Neural cell (in vitro differentiated cells): ENCODE measurements at regions not wholly inside any gene's neighbourhood (a gene's known extent, or its start where the extent isn't known, plus 50 kb on each side); places are given as distances from the start of the nearest gene placed in this dataset.
A peak's percentile ranks its signal among the peaks of the same experiment; 100 is the strongest.

Source experiments
- H2AFZ ChIP-seq: fragments of 200-600, 300-800 bp; sonication (generic), shearing (Covaris generic); 2 replicates; pipeline ENCODE4 v1.6.0; 2014; ENCODE audit warnings: low read depth, mild to moderate bottlenecking, antibody characterized with exemption, low read length, moderate library complexity
- H3F3A ChIP-seq: fragments of 200-600 bp; shearing (Covaris generic); 2 replicates; pipeline ENCODE4 v1.6.1; 2016; ENCODE audit warnings: mild to moderate bottlenecking, moderate library complexity, mixed read lengths, antibody characterized with exemption, low read length; ENCODE audit not compliant: insufficient read depth, poor library complexity, severe bottlenecking
- H3K27ac ChIP-seq: fragments of 200-600, 300-800 bp; sonication (generic), shearing (Covaris generic); 2 replicates; pipeline ENCODE4 v1.5.1; 2014; ENCODE audit warnings: mild to moderate bottlenecking, low read length, moderate library complexity
- H3K27me3 ChIP-seq: fragments of 300-800, 200-600 bp; sonication (generic), shearing (Covaris generic); 2 replicates; pipeline ENCODE4 v1.6.0; 2014; ENCODE audit warnings: mild to moderate bottlenecking, low read depth, low read length, moderate library complexity; ENCODE audit not compliant: insufficient read depth
- H3K36me3 ChIP-seq: fragments of 300-800, 200-600 bp; sonication (generic), shearing (Covaris generic); 2 replicates; pipeline ENCODE4 v1.5.1; 2014; ENCODE audit warnings: mild to moderate bottlenecking, antibody characterized with exemption, low read length, moderate library complexity; ENCODE audit not compliant: insufficient read depth
- H3K4me2 ChIP-seq: fragments of 300-800, 200-600 bp; sonication (generic), shearing (Covaris generic); 2 replicates; pipeline ENCODE4 v1.6.0; 2014; ENCODE audit warnings: mild to moderate bottlenecking, low read length
- H3K4me3 ChIP-seq: fragments of 300-800, 200-600 bp; sonication (generic), shearing (Covaris generic); 2 replicates; pipeline ENCODE4 v1.5.1; 2014; ENCODE audit warnings: mild to moderate bottlenecking, low read length, moderate library complexity
- H3K79me2 ChIP-seq: fragments of 200-600 bp; shearing (Covaris generic); replicated peaks from 2 replicates; pipeline ENCODE4 v1.6.0; 2014; ENCODE audit warnings: mild to moderate bottlenecking, low read length, moderate library complexity; ENCODE audit not compliant: insufficient read depth
- H3K9ac ChIP-seq: fragments of 300-800, 200-600 bp; sonication (generic), shearing (Covaris generic); 2 replicates; pipeline ENCODE4 v1.6.1; 2016; ENCODE audit warnings: mild to moderate bottlenecking, low read length, mixed read lengths
- H3K9me2 ChIP-seq: fragments of 200-600 bp; shearing (Covaris generic); 2 replicates; pipeline ENCODE4 v1.6.1; 2016; ENCODE audit warnings: mild to moderate bottlenecking, low read length, mixed read lengths; ENCODE audit not compliant: insufficient read depth
- H3K9me3 ChIP-seq: fragments of 200-600, 300-800 bp; sonication (generic), shearing (Covaris generic); 2 replicates; pipeline ENCODE4 v1.6.1; 2016; ENCODE audit warnings: mild to moderate bottlenecking, mixed run types, low read length, moderate library complexity, mixed read lengths
- H4K20me1 ChIP-seq: fragments of 200-600 bp; shearing (Covaris generic); 2 replicates; pipeline ENCODE4 v1.6.1; 2016; ENCODE audit warnings: mild to moderate bottlenecking, mixed run types; ENCODE audit not compliant: insufficient read depth
- CTCF ChIP-seq: fragments of 450-650 bp; IDR thresholded peaks from 2 replicates; pipeline ENCODE4 v1.5.1; 2014; ENCODE audit warnings: antibody characterized with exemption, mild to moderate bottlenecking, moderate library complexity; ENCODE audit not compliant: poor library complexity, severe bottlenecking
- EP300 ChIP-seq: fragments of 450-650 bp; conservative IDR thresholded peaks from 2 replicates; pipeline ENCODE4 v1.6.1; 2014; ENCODE audit warnings: antibody characterized with exemption, mild to moderate bottlenecking, moderate library complexity; ENCODE audit not compliant: poor library complexity, severe bottlenecking
- EZH2 ChIP-seq: fragments of 200-600, 300-800 bp; shearing (Covaris generic), sonication (generic); IDR thresholded peaks from 2 replicates; pipeline ENCODE4 v1.6.1; 2014; ENCODE audit warnings: antibody characterized with exemption, low read length, borderline replicate concordance, mild to moderate bottlenecking; ENCODE audit not compliant: insufficient read depth, poor library complexity, severe bottlenecking
- MXI1 ChIP-seq: fragments of 450-650 bp; conservative IDR thresholded peaks from 2 replicates; pipeline ENCODE4 v1.6.1; 2014; ENCODE audit warnings: antibody characterized with exemption, mild to moderate bottlenecking; ENCODE audit not compliant: poor library complexity, severe bottlenecking
- POLR2AphosphoS5 ChIP-seq: IDR thresholded peaks from 2 replicates; pipeline ENCODE4 v1.6.1; 2012
- RAD21 ChIP-seq: fragments of 450-650 bp; conservative IDR thresholded peaks from 2 replicates; pipeline ENCODE4 v1.6.1; 2014; ENCODE audit warnings: antibody characterized with exemption, mild to moderate bottlenecking, moderate library complexity
- REST ChIP-seq: IDR thresholded peaks from 2 replicates; pipeline ENCODE4 v1.6.1; 2012; ENCODE audit warnings: borderline replicate concordance
- SMC3 ChIP-seq: fragments of 450-650 bp; conservative IDR thresholded peaks from 2 replicates; pipeline ENCODE4 v1.6.1; 2014; ENCODE audit warnings: antibody characterized with exemption, mild to moderate bottlenecking, moderate library complexity; ENCODE audit not compliant: poor library complexity
- TAF1 ChIP-seq: IDR thresholded peaks from 2 replicates; pipeline ENCODE4 v1.6.1; 2012; ENCODE audit warnings: low read depth

- Histone ChIP-seq H3K79me2 (no peaks in the 10 kb centered on the region), H3F3A (no peaks in the 10 kb centered on the region), H2AFZ (no peak overlapping the region), H3K9me2 (no peaks in the 10 kb centered on the region), H3K27me3 (no peaks in the 10 kb centered on the region), H4K20me1 (no peaks in the 10 kb centered on the region), H3K4me3 (no peak overlapping the region), H3K36me3 (no peaks in the 10 kb centered on the region), H3K27ac (no peak overlapping the region), H3K9ac (no peak overlapping the region), H3K4me2 (no peak overlapping the region), H3K9me3 (no peaks in the 10 kb centered on the region)
- no peak for TF ChIP-seq MXI1
- TF ChIP-seq TAF1: no peak
- no peak for TF ChIP-seq POLR2AphosphoS5
- no peak for TF ChIP-seq EZH2
- TF ChIP-seq SMC3: no peak
- no peak for TF ChIP-seq REST
- TF ChIP-seq RAD21: no peak
Measured at GRCh38 chr18:68330658-68331057, 384.2 kb downstream of the TMX3 start.

- no peaks in the 10 kb centered on the region for H3K79me2 ChIP-seq
- H3K27me3 ChIP-seq: no peaks in the 10 kb centered on the region
- peak overlapping the region; percentile 14 for H3K4me3 ChIP-seq
- peak overlapping the region; percentile 60 for H3K27ac ChIP-seq
- H3K9me3 ChIP-seq: no peaks in the 10 kb centered on the region
- no peaks in the 10 kb centered on the region for H3F3A ChIP-seq
- no peaks in the 10 kb centered on the region for H4K20me1 ChIP-seq
- TF ChIP-seq EP300 (peak; percentile 58), MXI1 (no peak), CTCF (no peak), POLR2AphosphoS5 (peak; percentile 40), TAF1 (no peak), RAD21 (peak; percentile 23), EZH2 (no peak), SMC3 (no peak), REST (peak; percentile 50)
- peak overlapping the region; percentile 38 for H3K4me2 ChIP-seq
- no peaks in the 10 kb centered on the region for H3K36me3 ChIP-seq
- no peaks in the 10 kb centered on the region for H3K9me2 ChIP-seq
- no peak overlapping the region for H2AFZ ChIP-seq
- H3K9ac ChIP-seq: peak overlapping the region; percentile 30
Measured at GRCh38 chr18:68323921-68324320, 391.0 kb downstream of the TMX3 start.
